ENCODE measurements at regions not wholly inside any gene's neighbourhood (a gene's known extent, or its start where the extent isn't known, plus 50 kb on each side); places are given as distances from the start of the nearest gene placed in this dataset.

DNA sequence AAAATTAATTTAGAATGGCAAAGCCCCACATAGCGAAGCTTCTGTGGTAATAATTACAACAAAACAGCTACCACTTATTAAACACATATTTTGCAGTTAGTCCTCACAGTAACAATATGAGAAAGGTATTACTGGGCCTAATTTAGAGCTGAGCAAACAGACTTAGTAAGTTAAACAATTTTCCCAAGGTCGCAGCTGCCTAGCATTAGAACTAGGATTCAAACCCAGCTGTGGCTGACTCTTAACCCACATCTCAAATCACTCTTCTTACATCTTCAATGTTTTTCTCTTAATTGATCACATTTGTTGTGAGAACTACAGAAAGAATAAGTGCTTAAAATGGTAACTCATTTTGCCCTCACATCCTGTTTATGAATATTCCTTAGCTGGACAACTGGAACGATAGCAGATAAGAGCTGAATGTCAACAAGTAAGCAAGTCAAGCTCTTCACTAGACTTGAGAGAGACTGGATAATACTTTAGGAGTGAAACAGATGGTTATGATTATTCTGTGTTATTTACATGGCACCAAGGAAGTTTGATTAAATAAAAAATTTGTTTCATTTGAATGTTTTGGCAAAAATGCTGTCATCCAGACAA lies 59.4 kb upstream of the TMEM17 start:
- no peak for DNase-seq (ENCODE audit: low read depth)

DNA sequence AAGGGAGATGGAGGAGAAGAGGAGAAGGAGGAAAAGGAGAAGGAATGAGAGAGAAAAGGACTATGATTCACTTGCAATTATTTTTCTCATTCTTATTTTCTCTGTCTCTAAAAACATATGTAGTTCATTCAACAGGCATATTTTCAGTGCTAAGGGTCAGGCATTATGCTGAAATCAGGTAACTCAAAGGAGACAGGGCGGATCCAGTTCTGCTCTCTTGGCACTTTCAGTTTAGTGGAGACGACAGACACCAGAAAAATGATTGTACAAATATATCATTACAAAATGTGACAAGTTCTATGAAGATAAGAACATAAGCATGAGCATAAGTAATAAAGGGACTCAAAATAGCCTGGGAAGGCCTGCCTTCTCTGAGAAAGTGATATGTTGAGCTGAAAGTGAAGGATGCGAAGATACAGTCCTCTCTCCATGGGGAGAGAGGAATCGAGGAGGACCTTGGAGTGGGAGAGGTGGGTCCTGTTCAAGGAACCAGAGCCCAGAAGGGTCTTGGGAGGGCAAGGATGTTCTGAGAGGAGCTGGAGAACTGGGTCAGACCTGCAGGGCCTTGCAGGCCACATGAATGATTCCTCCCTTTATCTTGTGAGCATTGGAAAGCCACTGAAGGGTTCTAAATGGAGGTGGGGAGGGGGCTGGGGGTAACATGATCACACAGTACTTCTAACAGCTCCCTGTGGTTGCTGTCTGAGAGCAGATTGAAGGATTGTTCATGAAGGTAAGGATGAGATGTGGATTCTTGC lies 58.6 kb upstream of the TMEM17 start:
- DNase-seq (ENCODE audit: low read depth) = no peak

DNA sequence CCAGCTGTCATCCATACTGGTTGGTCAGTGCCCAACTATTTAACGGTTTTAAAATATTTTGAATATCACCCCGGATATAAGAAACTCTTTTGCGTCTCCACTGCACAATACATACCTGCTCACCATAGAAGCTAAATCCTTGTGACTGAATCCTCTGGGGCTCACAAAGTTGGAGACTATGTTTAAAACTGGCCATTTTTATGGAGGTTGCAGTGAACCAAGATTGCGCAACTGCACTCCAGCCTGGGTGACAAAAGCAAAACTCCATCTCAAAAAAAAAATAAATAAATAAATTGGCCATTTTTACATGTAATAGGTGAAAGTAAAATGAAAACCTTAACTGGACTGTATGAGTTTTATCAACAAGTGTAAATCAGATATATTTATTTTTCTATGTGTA lies 55.6 kb upstream of the TMEM17 start:
- no peak for DNase-seq (ENCODE audit: low read depth)

DNA sequence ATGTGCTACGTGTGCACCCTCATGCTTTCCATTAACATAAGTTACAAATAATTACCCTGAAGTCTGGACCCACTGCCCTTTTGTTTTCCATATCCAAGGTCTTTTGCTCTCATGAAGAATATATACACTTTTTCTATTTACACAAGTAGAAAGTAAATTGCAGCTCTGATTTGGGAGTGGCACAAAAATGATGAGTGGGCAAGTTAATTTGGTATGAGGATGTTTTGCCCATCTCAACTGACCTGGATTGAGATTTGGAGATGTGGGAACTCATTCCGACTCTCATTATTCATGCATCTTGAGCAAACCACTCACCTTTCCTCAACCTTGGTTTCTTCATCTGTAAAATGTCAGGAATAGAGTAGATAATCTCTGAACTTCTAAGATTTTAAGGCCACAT lies 53.6 kb upstream of the TMEM17 start:
- DNase-seq (ENCODE audit: low read depth) = no peak

DNA sequence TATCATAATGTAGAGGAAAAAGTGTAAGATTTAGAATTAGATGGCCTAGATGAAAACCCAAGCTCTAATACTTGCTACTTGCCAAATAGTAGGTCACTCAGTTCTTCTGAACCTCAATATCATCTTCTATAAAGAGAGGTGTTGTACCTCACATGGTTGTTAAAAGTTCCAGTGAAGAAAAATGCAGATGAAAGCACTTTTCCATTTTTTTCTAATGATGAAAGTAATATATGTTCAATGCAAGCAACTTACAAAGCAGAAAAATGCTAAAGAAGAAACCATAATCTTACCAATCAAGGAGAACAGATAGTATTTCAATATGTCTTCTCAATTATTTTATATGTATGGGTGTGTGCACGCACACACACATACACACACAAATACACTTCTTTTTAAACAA lies 52.7 kb upstream of the TMEM17 start:
- DNase-seq (ENCODE audit: low read depth) = no peak

DNA sequence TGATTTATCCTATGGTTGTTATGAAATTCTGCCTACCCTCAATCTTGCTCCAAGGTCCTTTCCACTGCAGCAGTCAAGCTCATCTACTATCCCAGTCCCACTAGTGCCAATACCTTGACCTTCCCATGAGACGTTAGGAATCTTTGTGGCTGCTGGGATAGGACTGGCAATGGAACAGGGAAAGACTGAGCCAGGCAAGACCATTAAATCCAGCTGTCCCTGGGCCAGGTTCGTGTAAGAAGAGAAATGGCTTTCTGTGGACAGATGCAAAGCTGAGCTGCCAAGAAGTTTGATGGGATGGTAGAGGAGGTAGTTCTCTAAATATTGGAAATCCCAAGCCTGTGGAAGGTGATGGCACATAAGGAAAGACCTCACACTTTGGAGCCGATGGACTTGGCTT lies 50.1 kb upstream of the TMEM17 start:
- no peak for DNase-seq (ENCODE audit: low read depth)
